Fibroblast of peridontal ligament (primary cell): ENCODE measurements at regions not wholly inside any gene's neighbourhood (a gene's known extent, or its start where the extent isn't known, plus 50 kb on each side); places are given as distances from the start of the nearest gene placed in this dataset.

ENCODE experiments used
- DNase-seq: peaks from one replicate; pipeline ENCODE4 v3.0.0-alpha.2; 2010; ENCODE audit errors: extremely low read depth

DNA sequence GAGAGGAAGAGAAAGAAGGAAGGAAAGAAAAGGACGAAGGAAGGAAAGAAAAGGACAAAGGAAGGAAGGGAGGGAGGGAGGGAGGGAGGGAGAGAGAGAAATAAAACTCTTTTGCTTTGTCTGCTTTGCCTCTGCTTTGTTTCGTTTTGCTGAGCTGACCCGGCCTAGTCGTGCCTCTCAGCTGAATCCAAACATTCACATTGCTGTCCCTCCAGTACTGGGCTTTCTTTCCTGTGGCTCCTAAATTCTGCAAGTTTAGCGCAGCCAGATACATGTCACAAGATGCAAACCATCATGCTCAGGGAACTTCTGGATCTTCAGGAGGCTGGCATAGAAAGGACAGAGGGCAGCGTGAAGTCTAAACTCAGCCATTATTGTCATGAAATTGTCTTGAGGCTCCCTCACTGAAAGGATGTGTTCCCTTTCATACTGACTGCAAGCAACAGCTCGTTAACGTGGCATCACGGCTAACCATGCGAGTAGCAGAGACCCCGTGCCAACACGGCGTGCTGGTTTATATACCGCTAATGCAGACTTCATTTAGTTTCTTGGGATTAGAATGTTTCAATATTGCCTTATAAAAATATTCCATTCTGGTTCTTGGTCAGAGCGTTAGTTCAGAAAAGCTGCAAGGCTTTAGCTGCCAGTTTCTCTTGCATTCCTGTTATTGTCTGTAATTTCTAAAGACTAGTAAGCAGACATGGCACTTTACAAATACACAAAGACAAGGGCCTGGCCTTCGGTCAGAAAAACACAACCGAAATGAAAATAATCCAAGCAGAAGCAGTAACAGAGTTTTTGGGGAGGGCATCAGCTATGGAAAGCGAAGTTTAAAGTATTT is 94.2 kb downstream of the TMEM174 start:
- DNase-seq: peak; percentile 51

DNA sequence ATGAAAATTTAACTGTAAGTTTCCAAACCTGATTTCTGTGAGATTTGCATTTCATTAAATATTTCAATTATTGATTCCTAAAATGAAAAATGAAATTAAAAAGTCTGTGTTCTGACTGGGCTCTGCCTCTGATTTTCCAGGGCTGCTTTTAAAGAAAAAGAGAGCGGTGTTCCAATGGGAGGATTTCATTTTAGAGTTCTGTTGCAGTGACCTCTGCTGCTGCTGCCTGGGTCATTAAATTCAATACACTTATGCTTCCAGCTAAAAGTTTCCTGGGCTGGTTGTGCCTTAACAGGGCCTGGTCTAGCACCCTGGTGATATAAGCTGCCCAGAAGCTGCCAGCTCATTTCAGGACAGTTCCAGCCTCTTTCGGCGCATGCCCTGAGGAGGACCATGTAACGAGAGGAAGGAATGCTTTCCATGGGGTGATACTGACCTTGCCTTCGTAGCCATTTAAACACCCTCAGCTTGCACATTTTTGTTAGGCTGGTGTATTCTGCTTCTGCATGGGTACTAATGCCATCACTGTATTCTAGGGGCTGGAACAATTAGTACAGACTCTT is 93.3 kb downstream of the TMEM174 start:
- DNase-seq: no peak

DNA sequence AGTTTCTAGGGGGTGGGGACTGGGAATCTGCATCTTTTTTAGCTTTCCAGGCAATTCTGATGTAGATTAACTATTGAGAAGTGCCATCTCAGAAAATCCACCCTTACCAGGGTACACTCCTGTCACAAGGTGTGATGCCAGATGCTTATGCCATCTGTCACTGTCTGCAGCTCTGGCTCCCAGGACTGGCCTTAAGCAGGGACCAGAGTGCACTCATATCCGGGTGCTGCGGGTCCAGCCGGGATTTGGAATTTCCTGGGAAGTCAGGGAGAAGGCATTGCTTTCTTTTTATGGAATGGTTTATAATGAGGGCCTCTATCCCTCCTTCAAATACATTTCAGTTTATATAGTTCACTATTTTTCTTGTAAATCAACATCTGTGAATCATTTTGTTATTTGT is 92.6 kb downstream of the TMEM174 start:
- DNase-seq: no peak

DNA sequence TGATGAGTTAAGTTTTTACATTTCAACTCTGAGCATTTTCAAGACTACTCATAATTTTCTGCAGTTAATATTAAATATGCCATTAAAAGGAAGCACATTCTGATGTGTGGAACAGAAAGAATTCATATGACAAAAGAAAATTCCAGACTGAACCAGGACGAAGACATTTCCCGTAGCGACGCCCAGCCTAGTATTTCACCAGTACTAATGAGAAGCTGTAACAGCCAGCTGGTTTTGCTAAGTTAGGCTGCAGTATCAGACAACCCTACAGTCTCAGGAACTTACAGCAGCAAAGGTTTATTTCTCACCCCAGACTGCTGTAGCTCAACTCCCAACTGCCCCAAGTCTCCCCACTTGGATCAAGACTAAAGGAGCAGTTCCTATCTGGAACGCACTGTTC is 91.6 kb downstream of the TMEM174 start:
- no peak for DNase-seq

DNA sequence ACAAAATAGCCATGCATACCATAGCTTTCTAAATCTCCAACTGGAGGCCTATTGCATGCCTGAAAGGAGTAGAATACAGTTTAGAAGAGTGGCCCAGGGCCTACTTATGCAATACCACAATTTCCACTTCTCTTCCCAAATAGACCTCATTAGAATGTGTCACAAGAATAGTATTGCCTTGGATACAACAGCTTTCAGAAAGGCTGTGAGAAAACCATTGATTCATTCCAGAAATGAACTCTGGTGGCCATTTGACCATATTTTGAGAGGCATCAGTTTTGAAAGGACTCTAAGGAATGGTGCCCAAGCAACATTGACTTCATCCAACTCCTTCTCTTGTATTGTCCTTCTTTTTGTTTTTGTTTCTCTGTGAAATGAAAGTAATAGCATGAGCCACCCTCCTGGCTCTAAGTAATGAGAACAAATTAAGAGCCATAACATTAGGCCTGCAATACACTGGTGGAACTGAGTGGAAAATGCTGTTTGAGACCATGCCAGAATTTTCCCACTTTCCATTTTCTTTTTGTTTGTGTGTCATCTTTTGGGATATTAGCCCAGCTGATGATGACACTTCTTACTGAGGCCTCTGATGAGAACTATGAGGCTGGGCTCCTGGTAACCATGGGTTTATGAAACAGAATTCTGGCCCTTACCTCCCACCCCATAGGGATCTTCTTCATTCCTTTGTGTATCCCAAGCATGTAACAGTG is 90.2 kb downstream of the TMEM174 start:
- DNase-seq: peak; percentile 52

DNA sequence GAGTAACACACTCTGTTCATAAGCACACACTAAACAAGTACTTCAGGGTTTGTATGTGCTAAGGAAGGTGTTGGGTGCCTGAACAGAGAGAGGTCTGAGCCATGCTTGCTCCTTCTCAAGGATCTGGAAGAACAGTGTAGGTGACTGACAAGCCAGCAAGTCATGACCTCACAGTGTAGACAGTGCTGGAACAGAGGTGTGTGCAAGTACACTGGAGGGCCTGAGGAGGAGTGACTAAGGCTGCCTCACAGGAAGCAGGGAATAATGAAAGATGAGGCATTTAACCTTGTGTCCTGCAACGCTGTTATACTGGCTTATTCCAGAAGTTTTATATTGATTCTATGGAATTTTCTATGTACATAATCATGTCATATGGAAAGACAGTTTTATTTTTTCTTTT is 83.9 kb downstream of the TMEM174 start:
- no peak for DNase-seq

DNA sequence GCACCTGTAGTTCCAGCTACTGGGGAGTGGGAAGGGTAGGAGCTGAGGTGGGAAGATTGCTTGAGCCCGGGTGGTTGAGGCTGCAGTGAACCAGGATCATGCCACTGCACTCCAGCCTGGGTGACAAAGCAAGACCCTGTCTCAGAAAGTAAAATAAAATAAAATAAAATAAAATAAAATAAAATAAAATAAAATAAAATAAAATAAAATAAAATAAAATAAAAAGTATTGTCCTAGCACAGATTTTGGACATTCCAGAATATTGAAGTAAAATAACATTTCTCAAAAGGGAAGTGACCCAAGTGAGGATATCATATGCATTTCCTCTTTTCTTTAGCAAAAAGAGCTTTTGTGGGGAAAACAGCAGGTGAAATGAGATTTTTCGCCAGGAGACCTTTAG is 83.5 kb downstream of the TMEM174 start:
- no peak for DNase-seq

DNA sequence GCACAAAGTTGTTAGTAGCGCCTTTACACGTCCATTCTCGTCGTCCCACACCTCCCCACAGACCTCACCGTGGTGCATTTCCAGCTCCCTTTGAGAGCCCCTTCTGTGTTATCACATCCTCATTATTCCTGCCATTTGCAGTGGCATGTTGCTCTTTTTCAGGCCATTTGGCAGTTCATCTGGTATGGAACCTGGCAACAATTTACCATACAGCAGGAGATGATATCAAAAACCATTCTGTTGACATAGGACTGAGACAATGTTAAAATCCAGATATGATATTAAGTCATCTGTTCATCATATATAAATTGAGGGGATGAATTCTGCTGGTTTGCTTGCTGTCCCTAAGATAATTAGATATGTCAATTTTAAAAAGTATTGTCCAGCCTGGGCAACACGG is 83.0 kb downstream of the TMEM174 start:
- DNase-seq: no peak

DNA sequence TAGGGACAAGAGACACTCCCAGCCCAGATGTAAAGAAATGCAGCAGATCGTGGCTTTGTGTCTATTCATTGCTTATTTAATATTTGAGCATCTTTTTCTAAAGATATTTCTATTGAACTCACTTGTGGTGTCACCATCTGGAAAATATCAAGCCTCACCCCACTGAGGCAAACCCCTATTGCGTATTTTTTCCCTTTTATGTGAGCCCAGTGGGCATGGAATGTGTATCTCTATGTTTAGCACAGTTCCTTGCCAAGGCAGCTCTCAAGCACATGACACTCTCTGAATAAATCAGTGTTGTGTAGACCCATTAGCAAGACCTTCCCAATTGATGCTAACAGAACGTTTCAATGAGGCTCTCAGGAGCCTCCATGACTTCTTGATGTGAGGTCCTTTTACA is 81.6 kb downstream of the TMEM174 start:
- DNase-seq: peak; percentile 65

DNA sequence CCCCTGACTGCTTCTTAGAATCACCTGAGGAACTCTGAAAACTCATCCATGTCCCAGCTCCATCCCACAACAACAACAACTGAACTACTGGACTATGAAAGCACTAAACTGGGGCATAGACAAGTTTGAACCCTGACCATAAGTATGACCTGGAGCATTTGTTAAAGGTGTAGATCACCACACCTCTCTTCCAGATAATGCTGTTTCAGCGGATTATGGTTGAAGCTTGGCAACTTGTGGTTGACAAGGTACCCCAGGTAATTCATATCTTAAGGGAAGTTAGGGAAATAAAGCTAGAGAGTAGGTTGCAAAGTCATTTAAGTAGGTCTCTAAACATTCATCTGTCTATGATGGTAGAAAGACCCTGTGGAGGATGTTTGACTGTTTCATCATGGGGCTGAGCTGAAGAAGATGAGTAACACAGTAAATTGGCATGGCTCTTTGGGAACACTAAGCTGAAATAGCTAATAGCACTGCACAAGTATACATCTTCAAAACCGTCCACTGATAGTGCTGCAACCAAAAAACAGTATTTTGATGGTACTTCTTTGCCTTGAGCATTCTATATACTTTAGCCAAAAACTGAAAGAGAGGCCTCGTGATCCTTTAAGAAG is 80.2 kb downstream of the TMEM174 start:
- DNase-seq: no peak

DNA sequence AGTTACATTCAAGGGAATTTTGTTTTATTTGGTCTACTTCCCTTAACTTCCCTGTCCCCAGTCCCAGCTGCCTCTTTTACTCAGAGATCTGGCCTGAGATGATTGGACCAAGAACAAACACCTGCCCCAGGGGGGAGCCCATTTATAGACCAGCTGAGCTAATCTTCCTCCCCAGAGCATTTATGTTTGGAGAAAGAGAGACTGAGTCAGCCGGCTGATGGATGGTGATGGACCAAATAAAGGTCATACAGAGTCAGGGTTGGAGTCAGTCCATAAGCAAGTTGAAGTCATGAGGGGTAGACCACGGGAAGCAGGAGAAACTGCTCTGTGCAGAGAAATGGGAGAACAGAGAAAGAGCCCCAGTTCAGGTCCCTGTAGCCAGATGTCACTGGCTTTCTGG is 77.7 kb downstream of the TMEM174 start:
- no peak for DNase-seq

DNA sequence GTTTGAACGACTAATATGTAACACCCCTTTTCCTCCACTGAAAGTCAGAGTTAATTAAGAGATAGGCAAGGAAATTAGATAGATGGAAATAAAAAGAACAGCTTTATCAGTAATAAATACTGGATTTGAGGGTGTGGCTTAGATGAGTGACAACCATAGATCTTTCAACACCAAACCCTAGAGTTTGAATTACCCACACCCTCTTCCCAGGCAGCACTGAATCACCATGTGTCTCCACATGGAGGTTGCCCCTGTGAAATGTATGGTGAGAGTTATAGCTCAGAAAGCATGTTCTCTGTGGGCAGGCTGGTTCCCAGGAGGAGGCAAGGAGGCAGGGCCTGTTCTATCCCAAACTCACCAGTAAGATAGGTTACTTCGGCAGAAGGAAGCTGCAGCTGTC is 69.7 kb downstream of the TMEM174 start:
- DNase-seq: no peak

DNA sequence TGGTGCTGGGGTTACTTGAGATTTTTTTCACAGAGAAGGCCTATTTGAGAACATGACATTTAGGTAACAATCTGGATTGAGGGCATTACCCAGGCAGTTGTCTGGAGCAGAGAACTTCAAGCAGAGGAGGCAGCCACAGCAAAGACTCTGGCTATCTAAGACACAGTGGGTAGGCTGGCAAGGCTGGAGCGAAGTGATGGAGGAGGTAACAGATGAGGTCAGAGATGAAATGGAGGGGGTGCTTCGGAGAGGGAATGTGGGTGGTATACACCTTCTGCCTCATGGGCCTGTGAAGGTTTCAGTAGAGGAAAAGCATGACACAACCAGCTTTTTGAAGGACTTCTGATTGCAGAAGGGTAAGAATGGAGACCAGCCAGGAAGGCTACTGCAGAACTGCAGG is 65.9 kb downstream of the TMEM174 start:
- DNase-seq: no peak

DNA sequence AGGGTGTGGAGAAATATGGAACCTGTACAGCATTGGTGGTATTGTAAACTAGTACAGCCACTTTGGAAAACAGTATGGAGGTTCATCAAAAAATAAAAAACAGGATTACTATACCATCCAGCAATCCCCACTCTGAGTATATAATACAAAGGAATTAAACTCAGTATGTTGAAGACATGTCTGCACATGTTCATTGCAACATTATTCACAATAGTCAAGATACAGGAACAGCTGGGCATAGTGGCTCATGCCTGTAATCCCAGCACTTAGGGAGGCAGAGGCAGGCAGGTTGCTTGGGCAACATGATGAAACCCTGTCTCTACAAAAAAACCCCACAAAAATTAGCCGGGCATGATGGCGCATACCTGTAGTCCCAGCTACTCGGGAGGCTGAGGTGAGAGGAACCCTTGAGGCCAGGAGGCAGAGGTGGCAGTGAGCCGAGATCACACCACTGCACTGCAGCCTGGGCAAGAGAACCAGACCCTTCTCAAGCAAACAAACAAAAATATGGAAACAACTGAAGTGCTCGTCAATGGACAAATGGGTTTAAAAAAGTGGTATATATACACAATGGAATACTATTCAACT is 63.6 kb downstream of the TMEM174 start:
- DNase-seq: no peak

DNA sequence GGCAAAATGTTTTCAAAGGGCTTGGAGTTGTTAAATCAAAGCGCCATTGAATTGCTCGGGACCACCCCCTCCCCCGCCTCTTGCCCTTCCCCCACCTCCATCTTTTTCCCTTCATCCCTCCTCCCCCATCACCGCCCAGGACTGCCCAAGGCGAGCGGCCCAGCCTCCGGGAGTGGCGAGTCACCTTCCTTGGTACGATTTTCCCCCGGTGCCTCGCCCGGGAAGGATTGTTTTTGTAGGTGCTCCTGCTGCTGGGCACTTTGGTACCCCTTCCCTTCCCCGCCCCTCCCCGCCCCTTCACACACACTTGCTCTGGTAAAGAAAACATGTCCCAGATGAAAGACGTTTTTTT is 61.2 kb downstream of the TMEM174 start:
- DNase-seq: no peak

DNA sequence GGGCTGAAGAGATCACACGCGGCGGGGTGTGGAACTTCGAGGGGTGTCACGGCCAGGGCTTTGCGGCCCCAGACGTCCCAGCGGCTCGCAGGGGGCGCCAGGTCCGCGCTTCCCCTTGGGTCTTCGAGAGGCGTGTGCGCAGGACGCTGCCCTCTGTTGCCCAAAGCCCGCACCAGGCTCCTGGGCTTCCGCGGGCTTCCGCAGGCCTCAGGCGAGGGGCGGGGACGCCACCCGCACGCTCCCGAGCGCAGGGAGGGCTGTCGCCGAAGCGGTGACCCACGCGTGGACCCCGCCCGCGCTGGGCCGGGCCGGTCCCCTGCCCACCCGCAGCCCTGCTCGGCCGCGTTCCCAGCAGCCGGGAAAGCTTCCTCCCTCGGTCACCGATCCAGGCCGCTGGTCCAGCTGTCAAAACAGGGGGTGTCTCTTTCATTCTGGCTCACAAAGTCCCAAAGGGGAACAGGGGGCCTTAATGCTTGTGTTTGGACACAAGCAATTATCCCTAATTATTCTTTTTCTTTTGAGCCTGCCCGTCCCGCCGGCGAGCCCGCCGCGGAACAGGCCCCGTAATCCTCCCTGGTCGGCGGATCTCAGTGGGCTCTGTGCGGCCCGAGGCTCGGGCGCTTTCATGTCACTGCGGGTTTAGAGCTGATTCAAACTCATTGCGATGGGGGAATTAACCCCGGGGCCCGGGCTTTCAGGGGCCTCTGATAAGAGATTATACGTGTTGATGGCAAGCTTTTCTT is 60.6 kb downstream of the TMEM174 start:
- peak; percentile 17 for DNase-seq

DNA sequence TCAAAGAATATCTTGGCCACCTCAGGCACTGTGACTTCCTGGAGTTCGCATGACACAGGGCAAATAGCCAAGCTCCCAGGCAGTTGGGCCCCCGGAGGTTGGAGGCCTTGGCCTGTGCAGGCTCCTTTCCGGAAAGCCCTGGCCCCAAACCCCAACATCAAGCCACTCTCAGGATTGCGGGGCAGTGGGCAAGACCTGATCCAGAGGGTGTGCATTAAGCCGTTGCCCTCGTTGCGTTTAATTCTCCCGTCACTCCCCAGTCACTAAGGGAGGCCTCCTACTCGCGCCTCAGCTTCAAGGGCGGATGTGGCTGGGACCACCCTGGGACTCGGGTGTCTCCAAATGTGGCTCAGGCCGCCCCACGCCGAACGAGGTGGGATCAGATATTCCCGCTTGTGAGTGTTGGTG is 60.1 kb downstream of the TMEM174 start:
- DNase-seq: no peak

DNA sequence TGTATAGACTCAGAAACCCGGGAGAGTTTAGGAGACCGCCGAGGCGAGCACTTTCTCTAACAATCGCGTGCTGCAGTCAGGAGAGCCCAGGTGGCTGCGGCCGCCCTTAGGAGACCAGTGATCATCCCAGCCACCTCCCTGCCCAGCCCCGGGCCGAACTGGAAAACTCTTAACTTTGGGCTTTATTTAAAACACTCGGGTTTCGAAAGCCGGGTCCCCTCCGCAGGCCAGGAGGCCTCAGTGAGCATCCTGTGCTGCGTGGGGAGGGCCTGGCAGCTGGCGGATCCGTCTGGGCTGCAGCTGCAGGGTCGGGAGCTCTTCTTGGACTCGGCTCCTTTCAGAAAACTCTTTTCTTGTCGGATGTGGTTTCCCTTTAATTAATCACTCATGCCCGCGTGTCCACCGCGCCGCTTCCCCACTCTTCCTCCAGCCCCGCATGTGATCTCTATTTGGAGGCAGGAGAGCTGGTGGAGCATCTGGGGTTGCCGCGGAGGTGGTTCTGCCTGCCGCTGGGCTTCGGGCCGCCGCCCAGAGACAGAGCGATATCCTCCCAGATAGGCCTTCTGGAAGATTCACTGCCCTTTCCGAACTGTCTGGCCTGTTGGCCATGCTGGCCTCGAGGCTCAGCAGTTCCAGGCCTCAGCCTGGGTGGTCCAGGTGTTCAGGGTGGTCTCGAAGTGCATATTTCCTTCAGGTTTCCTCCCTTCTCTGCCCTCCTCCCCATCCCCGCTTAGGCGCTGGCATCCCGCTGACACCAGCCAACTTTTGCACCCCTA is 59.5 kb downstream of the TMEM174 start:
- no peak for DNase-seq

DNA sequence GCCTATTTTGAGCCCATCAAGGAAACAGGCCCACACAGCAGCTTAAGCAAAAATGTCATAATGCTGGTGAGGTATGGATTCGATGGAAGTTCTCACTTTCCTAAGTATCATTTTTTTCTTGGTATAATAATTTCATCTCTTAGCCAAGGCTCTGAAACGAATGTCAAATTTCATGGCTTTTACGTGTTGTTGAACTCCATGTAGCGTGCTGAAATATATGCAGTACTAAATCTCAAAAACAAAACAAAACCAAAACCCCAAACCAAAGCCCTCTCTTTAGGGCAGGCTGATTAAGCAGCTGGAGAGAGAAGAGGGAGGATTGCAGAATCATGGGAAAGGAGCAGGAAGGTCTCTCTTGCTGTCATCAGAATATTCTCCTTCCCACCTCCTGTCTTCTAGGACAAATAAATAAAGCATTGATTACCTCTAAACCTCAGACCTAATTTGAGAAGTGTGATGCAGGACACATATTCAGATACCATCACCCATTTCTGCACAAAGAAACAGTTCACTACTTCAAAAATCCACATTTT is 58.3 kb downstream of the TMEM174 start:
- no peak for DNase-seq
